ENCODE measurements at regions not wholly inside any gene's neighbourhood (a gene's known extent, or its start where the extent isn't known, plus 50 kb on each side); places are given as distances from the start of the nearest gene placed in this dataset.
"Not testable (repeated sequence)": the region's sequence is repeated elsewhere in the genome, so short reads cannot be mapped to it uniquely, and the experiment has no call there.

DNA sequence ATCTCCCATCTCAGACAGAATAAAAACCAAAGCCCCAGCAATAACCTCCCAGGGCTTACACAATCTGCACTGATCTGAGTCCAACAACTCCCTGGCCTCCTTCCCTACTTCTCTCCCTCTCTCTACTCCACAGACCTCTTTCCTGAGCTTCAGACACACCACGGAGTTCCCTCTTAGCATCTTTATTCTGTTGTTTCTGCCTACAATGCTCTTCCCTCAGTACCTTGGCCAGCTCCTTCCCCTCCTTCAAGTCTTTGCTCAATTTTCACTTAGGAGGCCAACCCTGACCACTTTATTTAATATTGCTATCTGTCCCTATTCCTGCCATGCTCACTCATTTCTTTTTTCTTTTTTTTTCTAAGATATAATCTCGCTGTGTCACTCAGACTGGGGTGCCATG lies 276.7 kb downstream of the CWH43 start:
- H4K20me1 ChIP-seq (ENCODE audit: insufficient read depth, low read length); H3K4me1 ChIP-seq (ENCODE audit: control insufficient read depth in 1 of 2, insufficient read depth in 2 of 2, low read length in 2 of 2); H3K36me3 Mint-ChIP-seq; DNase-seq; H3K27ac Mint-ChIP-seq; H3K36me3 ChIP-seq (replicated peaks in 1 of 2; ENCODE audit: control insufficient read depth in 1 of 2, insufficient read depth in 2 of 2, low read length in 2 of 2); intact Hi-C loops (cut with micrococcal nuclease); H3K9me3 ChIP-seq (replicated peaks in 1 of 2; ENCODE audit: control insufficient read depth in 1 of 2, insufficient read depth in 1 of 2, low read length in 2 of 2); H3K4me3 ChIP-seq (replicated peaks in 1 of 3; ENCODE audit: low read depth in 2 of 3, low read length in 3 of 3); H3K27ac ChIP-seq (ENCODE audit: low read depth in 1 of 2, low read length in 2 of 2); H3K79me2 ChIP-seq (ENCODE audit: insufficient read depth, low read length); H3K27me3 Mint-ChIP-seq (ENCODE audit: low read depth in 3 of 3); H3K27me3 ChIP-seq (ENCODE audit: control insufficient read depth in 2 of 2, insufficient read depth in 2 of 2, low read length in 2 of 2); H3K4me3 Mint-ChIP-seq; H3K9ac ChIP-seq (ENCODE audit: insufficient read depth, low read length, poor library complexity, severe bottlenecking); H3K4me2 ChIP-seq (replicated peaks; ENCODE audit: extremely low read depth, low read length, poor library complexity, severe bottlenecking); H2AFZ ChIP-seq (ENCODE audit: insufficient read depth, low read depth, low read length, poor library complexity, severe bottlenecking); H3K4me1 Mint-ChIP-seq: not testable (repeated sequence)
- WGBS (ENCODE audit: insufficient coverage), result 55% methylated on average over 1 of the region's 2 CpGs
- H3K9me3 Mint-ChIP-seq, result peaks cover 2 to 17% (median 5%) of the 10 kb centered on the region in 7 donors

DNA sequence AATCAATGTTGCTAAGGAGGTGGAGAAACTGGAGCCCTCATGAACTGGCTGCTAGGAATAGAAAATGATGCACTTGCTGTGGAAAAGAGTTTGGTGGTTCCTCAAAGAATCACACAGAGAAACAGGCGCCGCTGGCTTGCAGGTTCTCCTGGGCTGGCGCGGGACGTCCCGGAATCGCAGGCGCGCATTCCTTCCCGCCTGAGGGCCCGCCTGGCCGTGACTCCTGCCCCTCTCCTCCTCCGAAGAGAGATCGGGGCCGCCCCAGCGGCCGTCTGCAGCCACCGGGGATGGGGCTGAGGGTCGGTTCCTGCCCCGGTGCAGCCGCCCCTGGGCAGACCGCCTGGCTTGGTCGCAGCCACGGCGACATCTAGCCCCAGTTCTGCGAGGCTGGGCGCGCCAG lies 284.4 kb downstream of the CWH43 start:
- H3K27me3 Mint-ChIP-seq (ENCODE audit: low read depth in 3 of 3); H3K36me3 ChIP-seq (replicated peaks in 1 of 2; ENCODE audit: control insufficient read depth in 1 of 2, insufficient read depth in 2 of 2, low read length in 2 of 2); H2AFZ ChIP-seq (ENCODE audit: insufficient read depth, low read depth, low read length, poor library complexity, severe bottlenecking); H3K4me3 ChIP-seq (replicated peaks in 1 of 3; ENCODE audit: low read depth in 2 of 3, low read length in 3 of 3); H3K4me1 Mint-ChIP-seq; H3K79me2 ChIP-seq (ENCODE audit: insufficient read depth, low read length); H3K36me3 Mint-ChIP-seq; H3K27me3 ChIP-seq (ENCODE audit: control insufficient read depth in 2 of 2, insufficient read depth in 2 of 2, low read length in 2 of 2); H3K27ac ChIP-seq (ENCODE audit: low read depth in 1 of 2, low read length in 2 of 2); H3K4me1 ChIP-seq (ENCODE audit: control insufficient read depth in 1 of 2, insufficient read depth in 2 of 2, low read length in 2 of 2); H3K4me2 ChIP-seq (replicated peaks; ENCODE audit: extremely low read depth, low read length, poor library complexity, severe bottlenecking); H3K4me3 Mint-ChIP-seq; H3K9me3 ChIP-seq (replicated peaks in 1 of 2; ENCODE audit: control insufficient read depth in 1 of 2, insufficient read depth in 1 of 2, low read length in 2 of 2); H3K27ac Mint-ChIP-seq; H4K20me1 ChIP-seq (ENCODE audit: insufficient read depth, low read length); intact Hi-C loops (cut with micrococcal nuclease); DNase-seq; H3K9ac ChIP-seq (ENCODE audit: insufficient read depth, low read length, poor library complexity, severe bottlenecking): not testable (repeated sequence)
- 43% methylated on average over 12 of the region's 28 CpGs for WGBS (ENCODE audit: insufficient coverage)
- peaks cover 2 to 11% (median 3%) of the 10 kb centered on the region in 7 donors for H3K9me3 Mint-ChIP-seq

DNA sequence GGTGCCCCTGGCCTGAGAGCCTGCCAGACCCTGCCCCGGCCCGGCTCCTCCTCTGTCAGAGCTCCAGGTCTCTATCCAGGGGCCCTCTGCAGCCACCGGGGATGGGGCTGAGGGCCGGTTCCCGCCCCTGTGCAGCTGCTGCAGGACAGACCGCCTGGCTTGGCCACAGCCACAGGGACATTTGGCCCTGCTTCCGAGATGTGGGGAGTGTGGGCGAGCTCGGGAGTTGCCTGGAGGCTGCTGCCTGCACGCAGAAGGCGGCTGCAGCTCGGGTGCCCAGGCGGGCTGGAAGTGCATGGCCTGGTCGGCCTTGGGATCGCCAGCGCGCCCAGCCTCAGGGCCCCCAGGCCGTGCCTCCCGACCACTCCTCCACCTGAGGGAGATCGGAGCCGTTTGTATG lies 284.8 kb downstream of the CWH43 start:
- H3K27ac ChIP-seq (ENCODE audit: low read depth in 1 of 2, low read length in 2 of 2); H3K9ac ChIP-seq (ENCODE audit: insufficient read depth, low read length, poor library complexity, severe bottlenecking); DNase-seq; H3K27me3 Mint-ChIP-seq (ENCODE audit: low read depth in 3 of 3); H3K4me1 ChIP-seq (ENCODE audit: control insufficient read depth in 1 of 2, insufficient read depth in 2 of 2, low read length in 2 of 2); H3K36me3 Mint-ChIP-seq; H3K36me3 ChIP-seq (replicated peaks in 1 of 2; ENCODE audit: control insufficient read depth in 1 of 2, insufficient read depth in 2 of 2, low read length in 2 of 2); H3K27ac Mint-ChIP-seq; H3K4me3 ChIP-seq (replicated peaks in 1 of 3; ENCODE audit: low read depth in 2 of 3, low read length in 3 of 3); H3K27me3 ChIP-seq (ENCODE audit: control insufficient read depth in 2 of 2, insufficient read depth in 2 of 2, low read length in 2 of 2); intact Hi-C loops (cut with micrococcal nuclease); H2AFZ ChIP-seq (ENCODE audit: insufficient read depth, low read depth, low read length, poor library complexity, severe bottlenecking); H3K79me2 ChIP-seq (ENCODE audit: insufficient read depth, low read length); H3K4me3 Mint-ChIP-seq; H4K20me1 ChIP-seq (ENCODE audit: insufficient read depth, low read length); H3K4me1 Mint-ChIP-seq; H3K4me2 ChIP-seq (replicated peaks; ENCODE audit: extremely low read depth, low read length, poor library complexity, severe bottlenecking); H3K9me3 ChIP-seq (replicated peaks in 1 of 2; ENCODE audit: control insufficient read depth in 1 of 2, insufficient read depth in 1 of 2, low read length in 2 of 2): not testable (repeated sequence)
- H3K9me3 Mint-ChIP-seq, result peaks cover 2 to 11% (median 3%) of the 10 kb centered on the region in 7 donors
- WGBS (ENCODE audit: insufficient coverage), result no CpG with 5 or more reads among the region's 21 CpGs

DNA sequence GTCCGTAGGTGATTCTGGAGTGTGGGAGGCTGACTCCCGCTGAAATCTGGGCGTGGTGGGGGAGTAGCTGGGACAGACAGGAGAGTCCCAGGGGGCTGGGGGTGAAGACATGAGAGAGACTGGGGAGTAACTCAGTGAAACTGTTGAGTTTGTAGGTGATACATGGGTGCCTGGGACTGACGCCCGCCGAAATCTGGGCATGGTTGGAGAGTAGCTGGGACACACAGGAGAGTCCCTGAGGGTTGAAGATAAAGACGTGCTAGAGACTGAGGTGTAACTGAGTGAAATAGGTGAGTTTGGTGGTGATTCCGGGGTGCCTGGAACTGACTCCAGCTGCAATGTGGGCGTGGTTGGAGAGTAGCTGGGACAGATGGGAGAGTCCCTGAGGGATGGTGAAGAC lies 299.8 kb downstream of the CWH43 start:
- H3K9me3 Mint-ChIP-seq, result peaks cover 10 to 28% (median 21%) of the 10 kb centered on the region in 7 donors
- H3K27ac ChIP-seq (ENCODE audit: low read depth in 1 of 2, low read length in 2 of 2); H3K27me3 ChIP-seq (ENCODE audit: control insufficient read depth in 2 of 2, insufficient read depth in 2 of 2, low read length in 2 of 2); H2AFZ ChIP-seq (ENCODE audit: insufficient read depth, low read depth, low read length, poor library complexity, severe bottlenecking); H3K4me2 ChIP-seq (replicated peaks; ENCODE audit: extremely low read depth, low read length, poor library complexity, severe bottlenecking); H3K27me3 Mint-ChIP-seq (ENCODE audit: low read depth in 3 of 3); H3K27ac Mint-ChIP-seq; intact Hi-C loops (cut with micrococcal nuclease); H3K4me1 Mint-ChIP-seq; H3K9ac ChIP-seq (ENCODE audit: insufficient read depth, low read length, poor library complexity, severe bottlenecking); H3K79me2 ChIP-seq (ENCODE audit: insufficient read depth, low read length); H3K4me3 ChIP-seq (replicated peaks in 1 of 3; ENCODE audit: low read depth in 2 of 3, low read length in 3 of 3); H3K4me1 ChIP-seq (ENCODE audit: control insufficient read depth in 1 of 2, insufficient read depth in 2 of 2, low read length in 2 of 2); H4K20me1 ChIP-seq (ENCODE audit: insufficient read depth, low read length); H3K36me3 ChIP-seq (replicated peaks in 1 of 2; ENCODE audit: control insufficient read depth in 1 of 2, insufficient read depth in 2 of 2, low read length in 2 of 2); H3K4me3 Mint-ChIP-seq; DNase-seq; H3K36me3 Mint-ChIP-seq: not testable (repeated sequence)
- WGBS (ENCODE audit: insufficient coverage), result no CpG with 5 or more reads among the region's 9 CpGs
- H3K9me3 ChIP-seq (replicated peaks in 1 of 2; ENCODE audit: control insufficient read depth in 1 of 2, insufficient read depth in 1 of 2, low read length in 2 of 2), result peaks cover 0 to 27% of the 10 kb centered on the region in 2 donors
